Loucy (cell line): ENCODE measurements at regions not wholly inside any gene's neighbourhood (a gene's known extent, or its start where the extent isn't known, plus 50 kb on each side); places are given as distances from the start of the nearest gene placed in this dataset.

Experiments
- EZH2phosphoT487 ChIP-seq: fragments of 200-600 bp; IDR thresholded peaks from 2 replicates; pipeline ENCODE4 v1.6.1; 2018; ENCODE audit warnings: antibody characterized with exemption, mild to moderate bottlenecking, moderate library complexity, borderline replicate concordance
- TF ChIP-seq, protein P1 (sequence below): fragments of 200-600 bp; sonication (generic); conservative IDR thresholded peaks from 2 replicates; pipeline ENCODE4 v1.5.1; 2014; ENCODE audit warnings: mild to moderate bottlenecking, antibody characterized with exemption, low read length

DNA sequence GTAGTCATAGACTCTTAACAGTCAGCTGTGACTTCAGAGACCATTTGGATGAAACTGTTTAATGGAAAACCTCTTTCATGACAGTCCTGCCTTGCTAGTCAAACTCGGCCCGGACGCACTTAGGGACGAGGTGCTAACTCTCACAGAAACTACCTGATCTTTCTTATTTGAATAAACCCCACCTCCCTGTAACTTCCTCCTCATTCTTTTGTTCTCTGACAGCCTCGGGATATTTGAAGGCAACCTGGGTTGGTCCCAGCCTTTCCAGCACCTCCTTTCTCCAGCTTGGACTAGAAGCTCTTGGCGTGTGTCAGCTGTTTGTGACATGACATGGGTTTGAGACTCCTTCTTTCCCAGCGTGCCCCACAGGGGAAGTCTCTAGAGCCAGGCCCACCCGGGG, 175.3 kb upstream of the EXOC2 start:
- no peak for TF ChIP-seq EZH2phosphoT487
- TF ChIP-seq, protein P1, sequence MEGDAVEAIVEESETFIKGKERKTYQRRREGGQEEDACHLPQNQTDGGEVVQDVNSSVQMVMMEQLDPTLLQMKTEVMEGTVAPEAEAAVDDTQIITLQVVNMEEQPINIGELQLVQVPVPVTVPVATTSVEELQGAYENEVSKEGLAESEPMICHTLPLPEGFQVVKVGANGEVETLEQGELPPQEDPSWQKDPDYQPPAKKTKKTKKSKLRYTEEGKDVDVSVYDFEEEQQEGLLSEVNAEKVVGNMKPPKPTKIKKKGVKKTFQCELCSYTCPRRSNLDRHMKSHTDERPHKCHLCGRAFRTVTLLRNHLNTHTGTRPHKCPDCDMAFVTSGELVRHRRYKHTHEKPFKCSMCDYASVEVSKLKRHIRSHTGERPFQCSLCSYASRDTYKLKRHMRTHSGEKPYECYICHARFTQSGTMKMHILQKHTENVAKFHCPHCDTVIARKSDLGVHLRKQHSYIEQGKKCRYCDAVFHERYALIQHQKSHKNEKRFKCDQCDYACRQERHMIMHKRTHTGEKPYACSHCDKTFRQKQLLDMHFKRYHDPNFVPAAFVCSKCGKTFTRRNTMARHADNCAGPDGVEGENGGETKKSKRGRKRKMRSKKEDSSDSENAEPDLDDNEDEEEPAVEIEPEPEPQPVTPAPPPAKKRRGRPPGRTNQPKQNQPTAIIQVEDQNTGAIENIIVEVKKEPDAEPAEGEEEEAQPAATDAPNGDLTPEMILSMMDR, result no peak
